ENCODE measurements at regions not wholly inside any gene's neighbourhood (a gene's known extent, or its start where the extent isn't known, plus 50 kb on each side); places are given as distances from the start of the nearest gene placed in this dataset.

GRCh38 chr11:19661827-19662226 lies 50.8 kb upstream of the NAV2 start:
- DNase-seq (ENCODE audit: low spot score), result no peak
- ChIA-PET CTCF (no interaction called here), POLR2A (ENCODE audit: low non-redundant PET) (no interaction called here)
- no peak for TF ChIP-seq CTCF (conservative IDR thresholded peaks at IDR 0.05; ENCODE audit: low read depth)
- no peak overlapping the region for H3K27ac ChIP-seq

DNA sequence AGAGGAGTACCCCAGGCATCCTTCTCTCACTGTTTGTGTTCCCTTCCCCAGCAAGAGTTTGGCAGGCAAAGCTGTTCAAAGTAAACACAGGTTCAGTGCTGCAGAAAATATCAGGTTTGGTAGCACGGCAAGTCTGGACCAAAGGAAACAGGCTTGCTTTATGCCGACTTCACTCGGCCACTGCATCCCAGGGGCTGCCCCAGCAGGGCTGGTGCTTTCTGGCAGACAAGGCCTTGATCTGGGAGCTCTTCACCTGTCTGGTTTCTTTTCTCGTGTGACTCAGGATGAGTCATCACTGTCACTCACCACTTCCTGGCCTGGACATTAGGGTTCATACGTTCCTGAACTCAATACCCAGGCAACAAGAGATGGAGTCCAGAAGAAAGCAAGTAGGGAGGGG lies 52.6 kb upstream of the NAV2 start:
- ChIA-PET CTCF (no interaction called here), POLR2A (ENCODE audit: low non-redundant PET) (no interaction called here)
- peak; percentile 89 for DNase-seq (ENCODE audit: low spot score)
- peak overlapping the region; percentile 71 for H3K27ac ChIP-seq
- no peak for TF ChIP-seq CTCF (conservative IDR thresholded peaks at IDR 0.05; ENCODE audit: low read depth)

DNA sequence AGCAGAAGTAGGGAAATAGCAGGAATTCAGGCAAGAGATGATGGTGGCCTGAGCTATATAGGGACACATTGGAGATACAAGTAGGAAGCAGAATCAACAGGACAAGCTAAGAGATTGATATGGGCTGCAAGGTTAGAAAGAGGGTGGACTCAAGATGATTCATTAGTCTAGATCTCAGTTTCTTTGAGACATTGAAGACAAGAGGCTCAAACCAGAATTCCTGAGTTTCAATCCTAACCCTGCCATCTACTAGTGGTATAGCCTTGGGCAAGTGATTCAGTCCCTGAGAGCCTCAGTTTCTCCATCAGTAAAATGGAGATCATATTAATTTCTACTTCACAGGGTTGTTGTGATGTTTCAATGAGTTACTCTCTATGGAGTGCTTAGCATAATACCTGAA lies 53.1 kb upstream of the NAV2 start:
- POLR2A ChIA-PET (ENCODE audit: low non-redundant PET), result no interaction called here
- TF ChIP-seq CTCF (conservative IDR thresholded peaks at IDR 0.05; ENCODE audit: low read depth), result no peak
- H3K27ac ChIP-seq, result no peak overlapping the region
- CTCF ChIA-PET, result no interaction called here
- DNase-seq (ENCODE audit: low spot score), result no peak

DNA sequence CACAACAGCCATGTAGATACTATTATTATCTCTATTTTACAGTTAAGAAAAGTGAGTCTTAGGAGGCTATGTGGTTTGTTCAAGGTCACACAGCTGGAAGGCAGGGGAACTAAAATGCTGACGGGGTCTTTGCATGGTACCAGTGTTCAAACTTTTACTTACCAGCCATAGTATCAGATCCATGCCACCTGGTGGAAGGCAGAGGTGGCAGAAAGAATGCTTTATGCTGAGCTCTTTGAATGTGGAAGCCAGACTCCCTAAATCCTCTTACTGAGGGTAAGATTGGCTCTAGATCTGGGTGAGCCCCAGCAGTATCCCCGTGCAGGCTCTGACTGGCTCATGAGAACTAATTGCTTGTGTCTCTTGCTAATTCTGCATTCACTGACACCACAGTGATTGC lies 54.3 kb upstream of the NAV2 start:
- CTCF ChIA-PET, result interaction anchor here (0.6 to 1.2 kb wide), 3 partner anchors 71 to 218 kb away, joined by 3 to 4 read pairs (median 4); no protein-coding TSS in a partner anchor
- POLR2A ChIA-PET (ENCODE audit: low non-redundant PET), result no interaction called here
- DNase-seq (ENCODE audit: low spot score), result no peak

GRCh38 chr11:19656140-19656541 lies 56.5 kb upstream of the NAV2 start:
- TF ChIP-seq CTCF (conservative IDR thresholded peaks at IDR 0.05; ENCODE audit: low read depth), result no peak

More for the DNA sequence above, 54.3 kb upstream of the NAV2 start:
- H3K27ac ChIP-seq, result no peak overlapping the region
- no peak for TF ChIP-seq CTCF (conservative IDR thresholded peaks at IDR 0.05; ENCODE audit: low read depth)

DNA sequence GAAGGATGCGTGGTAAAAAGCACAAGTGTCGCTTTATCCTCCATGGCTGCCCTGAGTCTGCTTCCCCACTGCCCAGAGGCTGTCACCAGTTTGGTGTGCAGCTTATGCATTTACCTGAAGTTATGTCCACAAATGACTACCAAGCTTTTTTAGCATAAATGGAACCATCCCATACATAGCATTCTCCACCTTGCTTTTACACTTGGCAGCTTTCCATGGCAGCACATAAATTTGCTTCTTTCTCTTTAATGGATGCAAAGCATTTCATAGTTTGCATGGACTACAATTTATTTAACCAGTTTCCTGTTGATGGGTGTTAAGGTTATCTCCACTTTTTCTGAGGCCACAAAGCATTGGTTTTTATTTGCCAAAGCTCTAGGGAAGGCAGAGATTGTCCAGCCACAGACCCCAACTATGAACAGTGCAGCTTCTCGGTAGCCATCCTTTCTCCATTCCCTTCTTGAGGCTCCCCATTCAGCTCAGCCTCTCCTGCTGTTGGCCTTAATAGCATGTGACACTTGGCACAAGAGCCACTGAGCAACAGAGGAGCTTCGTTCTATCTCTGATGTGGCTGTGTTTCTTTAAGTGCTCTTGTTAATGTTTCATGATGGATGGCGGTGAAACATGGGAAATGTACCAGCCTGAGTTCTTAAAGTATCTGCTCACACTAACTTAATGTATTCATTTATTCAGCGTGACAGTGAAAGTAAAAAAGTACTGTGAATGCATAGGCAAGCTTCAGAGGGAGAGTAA lies 59.8 kb upstream of the NAV2 start:
- CTCF ChIA-PET, result interaction anchor here (1.0 kb wide), 1 partner anchor 90 kb away, joined by 3 read pairs; no protein-coding TSS in a partner anchor
- POLR2A ChIA-PET (ENCODE audit: low non-redundant PET), result no interaction called here
- no peak for DNase-seq (ENCODE audit: low spot score)
- H3K27ac ChIP-seq, result no peak overlapping the region
- TF ChIP-seq CTCF (conservative IDR thresholded peaks at IDR 0.05; ENCODE audit: low read depth), result no peak

More at GRCh38 chr11:19656140-19656541, 56.5 kb upstream of the NAV2 start:
- H3K27ac ChIP-seq, result 0 out of 2 replicates have a peak overlapping the region, but pooled peaks have one; percentile 6
- no peak for DNase-seq (ENCODE audit: low spot score)
- CTCF ChIA-PET, result interaction anchor here (1.5 kb wide), 1 partner anchor 92 kb away, joined by 3 read pairs; no protein-coding TSS in a partner anchor
- POLR2A ChIA-PET (ENCODE audit: low non-redundant PET), result no interaction called here
